DOHH2 (cell line): ENCODE measurements at regions not wholly inside any gene's neighbourhood (a gene's known extent, or its start where the extent isn't known, plus 50 kb on each side); places are given as distances from the start of the nearest gene placed in this dataset.

Source experiments
- H3F3A ChIP-seq: fragments of 200-600 bp; sonication (generic), shearing (Covaris generic); 2 replicates; pipeline ENCODE4 v1.6.0; 2016; ENCODE audit warnings: antibody characterized with exemption, mild to moderate bottlenecking; ENCODE audit not compliant: control insufficient read depth, insufficient read depth
- H3K27ac ChIP-seq: fragments of 200-600 bp; sonication (generic); 2 replicates; pipeline ENCODE4 v1.5.1; 2014; ENCODE audit warnings: low read depth, mild to moderate bottlenecking, low read length, moderate library complexity
- H3K27me3 ChIP-seq: fragments of 200-600 bp; sonication (generic); 2 replicates; pipeline ENCODE4 v1.6.1; 2014; ENCODE audit warnings: mild to moderate bottlenecking, low read length, mixed read lengths; ENCODE audit not compliant: control insufficient read depth
- H3K36me3 ChIP-seq: fragments of 200-600 bp; sonication (generic); 2 replicates; pipeline ENCODE4 v1.6.1; 2014; ENCODE audit warnings: mild to moderate bottlenecking, low read length, moderate library complexity, mixed read lengths; ENCODE audit not compliant: control insufficient read depth
- H3K4me1 ChIP-seq: fragments of 200-600 bp; sonication (generic); 2 replicates; pipeline ENCODE4 v1.6.1; 2014; ENCODE audit warnings: mild to moderate bottlenecking, low read length, mixed read lengths; ENCODE audit not compliant: control insufficient read depth
- H3K4me2 ChIP-seq: fragments of 200-600 bp; sonication (generic); 2 replicates; pipeline ENCODE4 v1.6.0; 2014; ENCODE audit warnings: mild to moderate bottlenecking, low read length, moderate library complexity
- H3K4me3 ChIP-seq: fragments of 200-600 bp; sonication (generic); 2 replicates; pipeline ENCODE4 v1.5.1; 2014; ENCODE audit warnings: mild to moderate bottlenecking, low read length, mixed read lengths
- H3K79me2 ChIP-seq: fragments of 200-600 bp; sonication (generic); 2 replicates; pipeline ENCODE4 v1.6.1; 2014; ENCODE audit warnings: mild to moderate bottlenecking, low read length, mixed read lengths; ENCODE audit not compliant: control insufficient read depth
- H3K9me2 ChIP-seq: fragments of 200-600 bp; sonication (generic); replicated peaks from 2 replicates; pipeline ENCODE4 v1.6.1; 2014; ENCODE audit warnings: mild to moderate bottlenecking, low read length, mixed read lengths; ENCODE audit not compliant: control insufficient read depth
- H3K9me3 ChIP-seq: fragments of 200-600 bp; sonication (generic); 2 replicates; pipeline ENCODE4 v1.6.1; 2014; ENCODE audit warnings: antibody characterized with exemption, low read length, mixed read lengths; ENCODE audit not compliant: control insufficient read depth, insufficient read depth
- H4K20me1 ChIP-seq: fragments of 200-600 bp; sonication (generic); 2 replicates; pipeline ENCODE4 v1.6.0; 2014; ENCODE audit warnings: low read depth, mild to moderate bottlenecking, antibody characterized with exemption, low read length, moderate library complexity; ENCODE audit not compliant: control insufficient read depth, insufficient read depth
- CTCF ChIP-seq: fragments of 200-600 bp; sonication (generic); IDR thresholded peaks from one replicate; pipeline ENCODE4 v1.5.1; 2014; ENCODE audit warnings: antibody characterized with exemption, mild to moderate bottlenecking, low read depth, low read length; ENCODE audit not compliant: poor library complexity, severe bottlenecking
- EZH2phosphoT487 ChIP-seq: fragments of 200-600 bp; sonication (generic); IDR thresholded peaks from 2 replicates; pipeline ENCODE4 v1.6.1; 2017; ENCODE audit warnings: borderline replicate concordance, mild to moderate bottlenecking, antibody characterized with exemption, low read length, moderate library complexity, mixed read lengths

- Histone ChIP-seq H3K4me2 (no peak overlapping the region), H3K4me3 (no peak overlapping the region), H3K27ac (no peak overlapping the region), H3K9me3 (no peaks in the 10 kb centered on the region), H3K36me3 (no peaks in the 10 kb centered on the region), H3K27me3 (no peaks in the 10 kb centered on the region), H3K4me1 (no peaks in the 10 kb centered on the region), H3K79me2 (no peaks in the 10 kb centered on the region), H4K20me1 (no peaks in the 10 kb centered on the region), H3F3A (no peaks in the 10 kb centered on the region), H3K9me2 (no peaks in the 10 kb centered on the region)
- TF ChIP-seq CTCF (no peak), EZH2phosphoT487 (no peak)
Measured at GRCh38 chr18:60962625-60963024, 370.6 kb upstream of the CDH20 start.

- no peaks in the 10 kb centered on the region for H3K4me1 ChIP-seq
- H3K79me2 ChIP-seq, result no peaks in the 10 kb centered on the region
- no peaks in the 10 kb centered on the region for H3K9me3 ChIP-seq
- TF ChIP-seq EZH2phosphoT487 (no peak), CTCF (no peak)
- no peak overlapping the region for H3K4me2 ChIP-seq
- H3F3A ChIP-seq, result no peaks in the 10 kb centered on the region
- H3K27ac ChIP-seq, result no peak overlapping the region
- H3K9me2 ChIP-seq, result no peaks in the 10 kb centered on the region
- H3K4me3 ChIP-seq, result no peak overlapping the region
- H3K27me3 ChIP-seq, result no peaks in the 10 kb centered on the region
- no peaks in the 10 kb centered on the region for H3K36me3 ChIP-seq
- H4K20me1 ChIP-seq, result no peaks in the 10 kb centered on the region
Measured at GRCh38 chr18:60965856-60966255, 367.4 kb upstream of the CDH20 start.

- Histone ChIP-seq H3K4me3 (no peak overlapping the region), H3K36me3 (no peaks in the 10 kb centered on the region), H3F3A (no peaks in the 10 kb centered on the region), H3K9me3 (no peaks in the 10 kb centered on the region), H3K4me2 (no peak overlapping the region), H3K79me2 (no peaks in the 10 kb centered on the region), H3K4me1 (no peaks in the 10 kb centered on the region), H3K9me2 (no peaks in the 10 kb centered on the region), H4K20me1 (no peaks in the 10 kb centered on the region), H3K27ac (no peak overlapping the region), H3K27me3 (no peaks in the 10 kb centered on the region)
- TF ChIP-seq EZH2phosphoT487 (no peak), CTCF (no peak)
Measured at GRCh38 chr18:60966876-60967275, 366.4 kb upstream of the CDH20 start.

- TF ChIP-seq EZH2phosphoT487 (no peak), CTCF (no peak)
- Histone ChIP-seq H3K27ac (no peak overlapping the region), H3K9me3 (no peaks in the 10 kb centered on the region), H3K4me1 (no peaks in the 10 kb centered on the region), H3F3A (no peaks in the 10 kb centered on the region), H3K27me3 (no peaks in the 10 kb centered on the region), H3K4me3 (no peak overlapping the region), H4K20me1 (no peaks in the 10 kb centered on the region), H3K36me3 (no peaks in the 10 kb centered on the region), H3K9me2 (no peaks in the 10 kb centered on the region), H3K79me2 (no peaks in the 10 kb centered on the region), H3K4me2 (no peak overlapping the region)
Measured at GRCh38 chr18:60975420-60975819, 357.8 kb upstream of the CDH20 start.
